ENCODE measurements at regions not wholly inside any gene's neighbourhood (a gene's known extent, or its start where the extent isn't known, plus 50 kb on each side); places are given as distances from the start of the nearest gene placed in this dataset.

DNA sequence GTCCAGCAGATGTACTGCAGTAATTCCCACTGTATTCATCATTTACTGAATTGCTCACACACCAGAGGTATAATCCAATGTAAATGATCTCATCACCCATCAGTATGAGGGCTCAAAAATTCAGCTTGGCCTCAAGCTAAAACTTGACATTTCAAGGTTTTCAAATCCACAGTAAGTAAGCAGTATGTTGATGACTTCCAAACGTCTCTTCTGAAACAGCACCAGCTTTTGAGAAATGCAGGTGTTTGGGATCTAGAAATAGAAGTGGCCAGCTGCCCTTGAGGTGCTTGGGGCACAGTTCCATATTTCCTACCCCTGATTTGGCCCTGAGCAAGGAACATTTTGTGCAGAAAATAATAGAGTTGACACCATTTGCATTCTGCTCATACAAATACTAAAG is 388.0 kb upstream of the TUSC1 start:
- Histone ChIP-seq H3K36me3 (ENCODE audit: control insufficient read depth in 2 of 2, insufficient read depth in 1 of 2, low read length in 2 of 2) (no peaks in the 10 kb centered on the region), H3K4me1 (ENCODE audit: control insufficient read depth, insufficient read depth, low read length) (no peaks in the 10 kb centered on the region), H3K27ac (ENCODE audit: extremely low read depth, low read depth, low read length) (no peak overlapping the region), H3K9me3 (ENCODE audit: control insufficient read depth, insufficient read depth, low read depth, low read length) (no peaks in the 10 kb centered on the region), H3K4me3 (ENCODE audit: low read depth, low read length) (no peak overlapping the region)
- POLR2A ChIA-PET: no interaction called here
- TF ChIP-seq ZNF521 (tag by site-specific recombination; IDR thresholded peaks at IDR 0.05) (no peak), HOXD13 (CRISPR knock-in tag; IDR thresholded peaks at IDR 0.05; ENCODE audit: borderline replicate concordance) (no peak)
- TF ChIP-seq, protein P1, sequence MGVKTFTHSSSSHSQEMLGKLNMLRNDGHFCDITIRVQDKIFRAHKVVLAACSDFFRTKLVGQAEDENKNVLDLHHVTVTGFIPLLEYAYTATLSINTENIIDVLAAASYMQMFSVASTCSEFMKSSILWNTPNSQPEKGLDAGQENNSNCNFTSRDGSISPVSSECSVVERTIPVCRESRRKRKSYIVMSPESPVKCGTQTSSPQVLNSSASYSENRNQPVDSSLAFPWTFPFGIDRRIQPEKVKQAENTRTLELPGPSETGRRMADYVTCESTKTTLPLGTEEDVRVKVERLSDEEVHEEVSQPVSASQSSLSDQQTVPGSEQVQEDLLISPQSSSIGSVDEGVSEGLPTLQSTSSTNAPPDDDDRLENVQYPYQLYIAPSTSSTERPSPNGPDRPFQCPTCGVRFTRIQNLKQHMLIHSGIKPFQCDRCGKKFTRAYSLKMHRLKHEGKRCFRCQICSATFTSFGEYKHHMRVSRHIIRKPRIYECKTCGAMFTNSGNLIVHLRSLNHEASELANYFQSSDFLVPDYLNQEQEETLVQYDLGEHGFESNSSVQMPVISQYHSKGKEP (tag by site-specific recombination; IDR thresholded peaks at IDR 0.05): no peak
- TF ChIP-seq, protein P2, sequence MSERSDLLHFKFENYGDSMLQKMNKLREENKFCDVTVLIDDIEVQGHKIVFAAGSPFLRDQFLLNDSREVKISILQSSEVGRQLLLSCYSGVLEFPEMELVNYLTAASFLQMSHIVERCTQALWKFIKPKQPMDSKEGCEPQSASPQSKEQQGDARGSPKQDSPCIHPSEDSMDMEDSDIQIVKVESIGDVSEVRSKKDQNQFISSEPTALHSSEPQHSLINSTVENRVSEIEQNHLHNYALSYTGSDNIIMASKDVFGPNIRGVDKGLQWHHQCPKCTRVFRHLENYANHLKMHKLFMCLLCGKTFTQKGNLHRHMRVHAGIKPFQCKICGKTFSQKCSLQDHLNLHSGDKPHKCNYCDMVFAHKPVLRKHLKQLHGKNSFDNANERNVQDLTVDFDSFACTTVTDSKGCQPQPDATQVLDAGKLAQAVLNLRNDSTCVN (tag by site-specific recombination; optimal IDR thresholded peaks at IDR 0.05): no peak
- CTCF ChIA-PET: no interaction called here

GRCh38 chr9:26061948-26062575 is 383.8 kb upstream of the TUSC1 start:
- ChIA-PET POLR2A (no interaction called here), CTCF (no interaction called here)
- no peaks in the 10 kb centered on the region for H3K9me3 ChIP-seq (ENCODE audit: control insufficient read depth, insufficient read depth, low read depth, low read length)
- no peak overlapping the region for H3K27ac ChIP-seq (ENCODE audit: extremely low read depth, low read depth, low read length)
- no peaks in the 10 kb centered on the region for H3K4me1 ChIP-seq (ENCODE audit: control insufficient read depth, insufficient read depth, low read length)
- H3K4me3 ChIP-seq (ENCODE audit: low read depth, low read length): no peak overlapping the region
- H3K36me3 ChIP-seq (ENCODE audit: control insufficient read depth in 2 of 2, insufficient read depth in 1 of 2, low read length in 2 of 2): no peaks in the 10 kb centered on the region
- TF ChIP-seq ZNF239 (tag by site-specific recombination; IDR thresholded peaks at IDR 0.05): no peak
- TF ChIP-seq HOXD13 (CRISPR knock-in tag; IDR thresholded peaks at IDR 0.05; ENCODE audit: borderline replicate concordance): peak; percentile 61; the same call in 1 of the 2 replicates

GRCh38 chr9:26058111-26058895 is 380.1 kb upstream of the TUSC1 start:
- TF ChIP-seq ZNF677 (tag by site-specific recombination; IDR thresholded peaks at IDR 0.05) (no peak), ZNF302 (tag by site-specific recombination; IDR thresholded peaks at IDR 0.05; ENCODE audit: low read depth) (no peak), ZNF398 (tag by site-specific recombination; IDR thresholded peaks at IDR 0.05) (no peak), ZNF354C (tag by site-specific recombination; IDR thresholded peaks at IDR 0.05; ENCODE audit: borderline replicate concordance, low read depth) (no peak), ZNF202 (tag by site-specific recombination; IDR thresholded peaks at IDR 0.05; ENCODE audit: borderline replicate concordance) (no peak), ZNF561 (tag by site-specific recombination; IDR thresholded peaks at IDR 0.05; ENCODE audit: borderline replicate concordance) (no peak), KLF9 (tag by site-specific recombination; IDR thresholded peaks at IDR 0.05; ENCODE audit: low read depth) (no peak)
- CTCF ChIA-PET: no interaction called here
- no peaks in the 10 kb centered on the region for H3K4me1 ChIP-seq (ENCODE audit: control insufficient read depth, insufficient read depth, low read length)

More at GRCh38 chr9:26058111-26058895, 380.1 kb upstream of the TUSC1 start:
- Histone ChIP-seq H3K27ac (ENCODE audit: extremely low read depth, low read depth, low read length) (no peak overlapping the region), H3K9me3 (ENCODE audit: control insufficient read depth, insufficient read depth, low read depth, low read length) (no peaks in the 10 kb centered on the region), H3K36me3 (ENCODE audit: control insufficient read depth in 2 of 2, insufficient read depth in 1 of 2, low read length in 2 of 2) (no peaks in the 10 kb centered on the region), H3K4me3 (ENCODE audit: low read depth, low read length) (no peak overlapping the region)
- POLR2A ChIA-PET: no interaction called here

Measured in HEK293 (cell line).